Endothelial cell of umbilical vein (primary cell): ENCODE measurements at regions not wholly inside any gene's neighbourhood (a gene's known extent, or its start where the extent isn't known, plus 50 kb on each side); places are given as distances from the start of the nearest gene placed in this dataset.

Source experiments
- BruUV-seq: library from RNA; stranded (reverse); fragments of 400-500 nt; replicated peaks from 2 replicates; lab custom pipeline; 2021; lab: Mats Ljungman, UMichigan
- CTCF ChIA-PET: fragments of 300-600, 350-600 bp; sonication (Branson Sonifier 250); formaldehyde crosslinking; loops from one replicate; lab custom pipeline; 2021; ENCODE audit warnings: antibody characterized with exemption, inconsistent platforms; lab: Charles Lee
- POLR2A ChIA-PET: fragments of 300-600, 350-600 bp; sonication (Branson Sonifier 250); formaldehyde crosslinking; loops from one replicate; lab custom pipeline; 2021; ENCODE audit warnings: antibody characterized with exemption, inconsistent platforms; lab: Charles Lee
- DNase-seq: peaks from one replicate; pipeline ENCODE4 v3.0.0-alpha.2; 2011; ENCODE audit warnings: low read depth, low spot score
- FAIRE-seq: peaks from 2 replicates; lab custom pipeline; 2011; peaks lifted over from hg19 to GRCh38; lab: Jason Lieb, UNC
- H2AFZ ChIP-seq: 2 replicates; pipeline ENCODE4 v1.6.0; 2012; ENCODE audit warnings: low read depth, low read length, control low read depth, inconsistent platforms
- H3K27ac ChIP-seq: 2 replicates; pipeline ENCODE4 v1.5.1; 2011; ENCODE audit warnings: low read depth, mild to moderate bottlenecking, control low read depth, low read length, moderate library complexity; ENCODE audit not compliant: insufficient read depth
- H3K27me3 ChIP-seq, 2 experiments: 2 replicates each; pipeline versions ENCODE4 v1.6.0 to v1.6.1; 2011; ENCODE audit warnings: low read length in 2 of 2, mixed read lengths in 1 of 2; ENCODE audit not compliant: control insufficient read depth in 2 of 2, insufficient read depth in 2 of 2
- H3K36me3 ChIP-seq, 2 experiments: 2 replicates in 1 of 2; 3 replicates in 1 of 2; pipeline ENCODE4 v1.5.1; 2011; ENCODE audit warnings: low read length in 2 of 2, mild to moderate bottlenecking in 1 of 2, moderate library complexity in 1 of 2; ENCODE audit not compliant: control insufficient read depth in 2 of 2, insufficient read depth in 2 of 2; ENCODE audit errors: extremely low read depth in 1 of 2
- H3K4me1 ChIP-seq: 3 replicates; pipeline ENCODE4 v1.5.1; 2011; ENCODE audit warnings: mild to moderate bottlenecking, low read length; ENCODE audit not compliant: control insufficient read depth, insufficient read depth; ENCODE audit errors: extremely low read depth
- H3K4me2 ChIP-seq: 2 replicates; pipeline ENCODE4 v1.6.1; 2011; ENCODE audit warnings: low read length, control low read depth, mixed read lengths; ENCODE audit not compliant: insufficient read depth
- H3K4me3 ChIP-seq, 3 experiments: fragments of 200-600 bp in 1 of 3; sonication (generic), shearing (Covaris generic) in 1 of 3; replicated peaks in 1 of 3; 2 replicates each; pipeline ENCODE4 v1.5.1; 2011 to 2016; ENCODE audit warnings: control low read depth in 3 of 3, low read length in 3 of 3, mild to moderate bottlenecking in 2 of 3, inconsistent platforms in 1 of 3, low read depth in 1 of 3, moderate library complexity in 1 of 3; ENCODE audit not compliant: insufficient read depth in 1 of 3
- H3K79me2 ChIP-seq: 2 replicates; pipeline ENCODE4 v1.6.0; 2012; ENCODE audit warnings: low read length, inconsistent platforms; ENCODE audit not compliant: control insufficient read depth, insufficient read depth
- H3K9ac ChIP-seq: replicated peaks from 2 replicates; pipeline ENCODE3; 2011; ENCODE audit warnings: low read length, control low read depth; ENCODE audit not compliant: insufficient read depth; ENCODE audit errors: extremely low read depth
- H3K9me1 ChIP-seq: replicated peaks from 3 replicates; pipeline ENCODE4 v1.6.0; 2011; ENCODE audit warnings: mild to moderate bottlenecking, low read length; ENCODE audit not compliant: control insufficient read depth, insufficient read depth; ENCODE audit errors: extremely low read depth
- H3K9me3 ChIP-seq: replicated peaks from 2 replicates; pipeline ENCODE4 v1.5.1; 2012; ENCODE audit warnings: low read length, inconsistent platforms; ENCODE audit not compliant: control insufficient read depth, insufficient read depth
- H4K20me1 ChIP-seq: replicated peaks from 2 replicates; pipeline ENCODE3; 2011; ENCODE audit warnings: mild to moderate bottlenecking, low read length; ENCODE audit not compliant: control insufficient read depth, insufficient read depth; ENCODE audit errors: extremely low read depth
- CTCF ChIP-seq, 2 donors: IDR thresholded peaks; 1 replicate in 1 of 2; 2 replicates in 1 of 2; pipeline ENCODE4 v1.5.1; 2011; ENCODE audit warnings: low read length in 2 of 2, mild to moderate bottlenecking in 2 of 2, moderate library complexity in 2 of 2, control low read depth in 1 of 2, inconsistent platforms in 1 of 2, low read depth in 1 of 2; ENCODE audit not compliant: insufficient read depth in 1 of 2; ENCODE audit errors: extremely low read depth in 1 of 2
- EZH2 ChIP-seq: IDR thresholded peaks from 2 replicates; pipeline ENCODE4 v1.6.1; 2012; ENCODE audit warnings: borderline replicate concordance, low read depth, mild to moderate bottlenecking, moderate library complexity, low read length, inconsistent platforms; ENCODE audit not compliant: severe bottlenecking
- FOS ChIP-seq: IDR thresholded peaks from 2 replicates; pipeline ENCODE4 v1.6.1; 2011; ENCODE audit warnings: mild to moderate bottlenecking, low read length, moderate library complexity, borderline replicate concordance; ENCODE audit not compliant: insufficient read depth
- GATA2 ChIP-seq: IDR thresholded peaks from 2 replicates; pipeline ENCODE4 v1.7.0; 2011; ENCODE audit warnings: low read depth, mild to moderate bottlenecking, moderate library complexity, mixed read lengths, low read length; ENCODE audit not compliant: insufficient read length, insufficient read depth
- JUN ChIP-seq: IDR thresholded peaks from 2 replicates; pipeline ENCODE4 v1.6.1; 2011; ENCODE audit warnings: borderline replicate concordance, low read depth; ENCODE audit not compliant: insufficient read length, insufficient read depth
- MAX ChIP-seq: IDR thresholded peaks from 2 replicates; pipeline ENCODE4 v1.6.1; 2011; ENCODE audit not compliant: insufficient read depth, insufficient read length
- MYC ChIP-seq: IDR thresholded peaks from one replicate; pipeline ENCODE4 v1.6.1; 2011; ENCODE audit warnings: mild to moderate bottlenecking, low read depth, low read length
- POLR2AphosphoS5 ChIP-seq: IDR thresholded peaks from 2 replicates; pipeline ENCODE4 v1.6.1; 2012; ENCODE audit warnings: low read depth, mild to moderate bottlenecking, control low read depth, low read length, moderate library complexity; ENCODE audit not compliant: insufficient read depth
- dilution Hi-C: fragments of 300-500 bp; cut with MboI; formaldehyde crosslinking; loops from one replicate; pipeline ENCODE4 v1.15.0; 2019; ENCODE audit warnings: low sequenced_read_pairs; ENCODE audit not compliant: extremely low pct_ligation_motif_present
- intact Hi-C: fragments of 100-400 bp; cut with micrococcal nuclease; formaldehyde crosslinking; loops from one replicate; pipeline ENCODE4 v1.10.0; 2022

- Histone ChIP-seq H3K9me3 (no peaks in the 10 kb centered on the region), H3K4me1 (no peaks in the 10 kb centered on the region), H3K4me2 (no peak overlapping the region), H2AFZ (no peak overlapping the region), H3K36me3 (no peaks in the 10 kb centered on the region), H3K9me1 (no peaks in the 10 kb centered on the region), H3K9ac (no peak overlapping the region), H3K27ac (no peak overlapping the region), H3K4me3 (no peak overlapping the region), H4K20me1 (no peaks in the 10 kb centered on the region), H3K27me3 (no peaks in the 10 kb centered on the region), H3K79me2 (no peaks in the 10 kb centered on the region)
- no TSS peak for BruUV-seq
- FAIRE-seq, result no peak
- TF ChIP-seq MYC (no peak), MAX (no peak), CTCF (IDR thresholded peaks at IDR 0.05; ENCODE audit: extremely low read depth in 1 of 2, insufficient read depth in 1 of 2, low read depth in 1 of 2, low read length in 2 of 2) (no peak), FOS (no peak), POLR2AphosphoS5 (no peak), GATA2 (no peak), EZH2 (no peak), JUN (no peak)
- POLR2A ChIA-PET, result no interaction called here
- CTCF ChIA-PET, result no interaction called here
- dilution Hi-C loops, result no loop called here
- DNase-seq, result no peak
- intact Hi-C loops, result no loop called here
Observed at GRCh38 chr1:199356561-199356960, 670.9 kb upstream of the NR5A2 start.
